K562 (cell line): ENCODE measurements at regions not wholly inside any gene's neighbourhood (a gene's known extent, or its start where the extent isn't known, plus 50 kb on each side); places are given as distances from the start of the nearest gene placed in this dataset.

Experiments used
- ATAC-seq: fragments of 200-7000 bp; cut with Tn5 transposase; 3 replicates; pipeline ENCODE4 v1.9.1; 2020; ENCODE audit warnings: moderate library complexity
- BruUV-seq: library from RNA; stranded (reverse); fragments of 400-500 nt; replicated peaks from 2 replicates; lab custom pipeline; 2021; lab: Mats Ljungman, UMichigan
- CTCF ChIA-PET: fragments of 300-600 bp; formaldehyde crosslinking; extraction: SDS; loops from one replicate; lab custom pipeline; 2021; ENCODE audit warnings: low intra/inter-chr PET ratio; lab: Yijun Ruan, JAX
- POLR2A ChIA-PET: fragments of 300-600, 350-650 bp; sonication (Branson Sonifier 250); formaldehyde crosslinking; extraction: SDS; loops from one replicate; lab custom pipeline; 2021; ENCODE audit warnings: antibody characterized with exemption, inconsistent platforms; lab: Yijun Ruan, JAX
- DNase-seq, 4 experiments: peaks; one replicate each; pipeline versions ENCODE4 v3.0.0 to v3.0.0-alpha.2; 2011 to 2018; ENCODE audit warnings: low spot score in 3 of 4, mixed read lengths in 3 of 4; ENCODE audit errors: extremely low read depth in 1 of 4
- FAIRE-seq: peaks from 2 replicates; lab custom pipeline; 2011; peaks lifted over from hg19 to GRCh38; lab: Jason Lieb, UNC
- H2AFZ ChIP-seq: 2 replicates; pipeline ENCODE4 v1.6.0; 2011; ENCODE audit warnings: low read depth, low read length, control low read depth, inconsistent platforms
- H3K27ac ChIP-seq: fragments of 200-600 bp; 3 replicates; pipeline ENCODE4 v1.8.0; 2011; ENCODE audit warnings: low read depth, mild to moderate bottlenecking, control low read depth, inconsistent platforms, low read length, moderate library complexity, mixed read lengths; ENCODE audit errors: extremely low read depth
- H3K27me3 ChIP-seq, 2 experiments: fragments of 300-600 bp in 1 of 2; 2 replicates in 1 of 2; 3 replicates in 1 of 2; pipeline versions ENCODE4 v1.6.0 to v1.8.0; 2011; ENCODE audit warnings: inconsistent platforms in 2 of 2, low read length in 2 of 2, mild to moderate bottlenecking in 1 of 2, mixed read lengths in 1 of 2, moderate library complexity in 1 of 2; ENCODE audit not compliant: control insufficient read depth in 2 of 2, insufficient read depth in 2 of 2
- H3K36me3 ChIP-seq: fragments of 300-600 bp; 3 replicates; pipeline ENCODE4 v1.8.0; 2011; ENCODE audit warnings: mild to moderate bottlenecking, low read length, inconsistent platforms; ENCODE audit not compliant: control insufficient read depth, insufficient read depth
- H3K4me1 ChIP-seq, 2 experiments: fragments of 200-600 bp in 1 of 2; replicated peaks in 1 of 2; 2 replicates in 1 of 2; 3 replicates in 1 of 2; pipeline versions ENCODE4 v1.5.1 to v1.8.0; 2011; ENCODE audit warnings: inconsistent platforms in 2 of 2, low read length in 2 of 2, mild to moderate bottlenecking in 1 of 2, mixed read lengths in 1 of 2, moderate library complexity in 1 of 2; ENCODE audit not compliant: control insufficient read depth in 2 of 2, insufficient read depth in 2 of 2
- H3K4me2 ChIP-seq: 2 replicates; pipeline ENCODE4 v1.6.1; 2011; ENCODE audit warnings: low read length, control low read depth, inconsistent platforms, mixed read lengths; ENCODE audit not compliant: insufficient read depth
- H3K4me3 ChIP-seq: fragments of 200-600 bp; sonication (generic), shearing (Covaris generic); 2 replicates; pipeline ENCODE4 v1.5.1; 2016; ENCODE audit warnings: control low read depth, inconsistent platforms
- H3K79me2 ChIP-seq: fragments of 200-600 bp; 3 replicates; pipeline ENCODE4 v1.8.0; 2011; ENCODE audit warnings: low read length, inconsistent platforms; ENCODE audit not compliant: control insufficient read depth, insufficient read depth
- H3K9ac ChIP-seq, 2 experiments: 2 replicates each; pipeline versions ENCODE4 v1.6.0 to v1.6.1; 2011; ENCODE audit warnings: low read depth in 2 of 2, low read length in 2 of 2, control low read depth in 1 of 2, inconsistent platforms in 1 of 2, mild to moderate bottlenecking in 1 of 2, mixed read lengths in 1 of 2; ENCODE audit not compliant: insufficient read depth in 1 of 2
- H3K9me1 ChIP-seq: one replicate; pipeline ENCODE4 v1.6.0; 2011; ENCODE audit warnings: inconsistent platforms, mild to moderate bottlenecking, low read length, moderate library complexity; ENCODE audit not compliant: control insufficient read depth, insufficient read depth
- H3K9me3 ChIP-seq: replicated peaks from 2 replicates; pipeline ENCODE4 v1.5.1; 2011; ENCODE audit warnings: low read depth, low read length, inconsistent platforms; ENCODE audit not compliant: control insufficient read depth, insufficient read depth
- H4K20me1 ChIP-seq: replicated peaks from 2 replicates; pipeline ENCODE4 v1.6.1; 2011; ENCODE audit warnings: low read length, inconsistent platforms, mixed read lengths; ENCODE audit not compliant: control insufficient read depth, insufficient read depth
- ARHGAP35 ChIP-seq: fragments of 450-650 bp; IDR thresholded peaks from 2 replicates; pipeline ENCODE4 v1.6.1; 2018; ENCODE audit not compliant: partially characterized antibody
- BMI1 ChIP-seq: fragments of 150-350 bp; IDR thresholded peaks from 2 replicates; pipeline ENCODE4 v1.6.1; 2014; ENCODE audit warnings: low read length
- FOXA1 ChIP-seq: fragments of 450-650 bp; IDR thresholded peaks from 2 replicates; pipeline ENCODE4 v1.6.1; 2016; ENCODE audit warnings: mild to moderate bottlenecking, borderline replicate concordance
- HBP1 ChIP-seq: fragments of 450-650 bp; formaldehyde crosslinking; IDR thresholded peaks from 2 replicates; pipeline ENCODE4 v1.4.0; 2022; ENCODE audit warnings: missing genetic modification characterization
- MBD2 ChIP-seq: sonication (generic); IDR thresholded peaks from 2 replicates; pipeline ENCODE4 v1.6.1; 2016; ENCODE audit warnings: low read depth, borderline replicate concordance
- NUFIP1 ChIP-seq: fragments of 450-650 bp; IDR thresholded peaks from 2 replicates; pipeline ENCODE4 v1.6.1; 2018; ENCODE audit not compliant: partially characterized antibody
- SUPT5H ChIP-seq: fragments of 450-650 bp; IDR thresholded peaks from 2 replicates; pipeline ENCODE4 v1.6.1; 2016
- TAF7 ChIP-seq: fragments of 450-650 bp; IDR thresholded peaks from 2 replicates; pipeline ENCODE4 v1.6.1; 2016; ENCODE audit warnings: missing genetic modification characterization, missing compliant biosample characterization
- ZFP30 ChIP-seq: fragments of 250-450 bp; sonication (Bioruptor Pico); IDR thresholded peaks from 2 replicates; pipeline ENCODE4 v1.8.0; 2022; ENCODE audit warnings: moderate library complexity, mild to moderate bottlenecking, inconsistent platforms, borderline replicate concordance
- ZNF347 ChIP-seq: fragments of 450-650 bp; formaldehyde crosslinking; IDR thresholded peaks from 2 replicates; pipeline ENCODE4 v1.4.0; 2020; ENCODE audit warnings: low read depth, mild to moderate bottlenecking, moderate library complexity
- ZNF407 ChIP-seq: fragments of 450-650 bp; IDR thresholded peaks from 2 replicates; pipeline ENCODE4 v1.6.1; 2016; ENCODE audit warnings: low read depth
- ZNF449 ChIP-seq: fragments of 250-450 bp; sonication (Bioruptor Pico); IDR thresholded peaks from 2 replicates; pipeline ENCODE4 v1.8.0; 2022; ENCODE audit warnings: moderate library complexity, mild to moderate bottlenecking, inconsistent platforms
- ZNF77 ChIP-seq: fragments of 250-450 bp; sonication (Bioruptor Pico); IDR thresholded peaks from 2 replicates; pipeline ENCODE4 v1.5.0; 2020
- WGBS: fragments of 100-300 bp; shearing (Covaris generic); methylation state at CpG from one replicate; pipeline ENCODE4 v1.1.6; 2016; ENCODE audit warnings: low coverage, mixed read lengths; ENCODE audit not compliant: insufficient coverage; ENCODE audit errors: missing lambda C conversion rate; 5-methylcytosine and 5-hydroxymethylcytosine counted together
- in situ Hi-C: fragments of 300-500 bp; cut with MboI; formaldehyde crosslinking; loops from 4 replicates; pipeline ENCODE4 v1.15.0; 2018; ENCODE audit warnings: inconsistent platforms, mixed read lengths
- intact Hi-C: fragments of 100-400 bp; cut with micrococcal nuclease; formaldehyde crosslinking; loops from 2 replicates; pipeline ENCODE4 v1.14.2; 2022

- no peak for FAIRE-seq
- CTCF ChIA-PET, result no interaction called here
- no peaks in the 10 kb centered on the region for H3K9me3 ChIP-seq
- TF ChIP-seq ZNF407 (no peak), SUPT5H (no peak), MBD2 (no peak), ZFP30 (CRISPR knock-in tag) (no peak), TAF7 (tag) (no peak), FOXA1 (no peak), ZNF449 (CRISPR knock-in tag) (no peak), ZNF347 (CRISPR knock-in tag) (no peak), HBP1 (CRISPR knock-in tag) (no peak), BMI1 (no peak), NUFIP1 (no peak), ZNF77 (CRISPR knock-in tag) (no peak), ARHGAP35 (no peak)
Observed at GRCh38 chr3:152893647-152894046, 58.7 kb downstream of the P2RY1 start.

More at GRCh38 chr3:152893647-152894046, 58.7 kb downstream of the P2RY1 start:
- H3K4me2 ChIP-seq, result no peak overlapping the region
- no peaks in the 10 kb centered on the region for H3K27me3 ChIP-seq
- no peak overlapping the region for H3K4me3 ChIP-seq
- no peaks in the 10 kb centered on the region for H3K79me2 ChIP-seq
- intact Hi-C loops (no loop called here), in situ Hi-C loops (no loop called here)
- no peak overlapping the region for H2AFZ ChIP-seq
- POLR2A ChIA-PET, result no interaction called here
- no peaks in the 10 kb centered on the region for H3K9me1 ChIP-seq
- no peaks in the 10 kb centered on the region for H4K20me1 ChIP-seq
- no peak overlapping the region for H3K9ac ChIP-seq
- ATAC-seq, result no peak
- H3K36me3 ChIP-seq, result no peaks in the 10 kb centered on the region
- 5% methylated on average over 3 of the region's 3 CpGs for WGBS
- no peak overlapping the region for H3K27ac ChIP-seq
- H3K4me1 ChIP-seq, result no peaks in the 10 kb centered on the region
- DNase-seq, result no peak
- BruUV-seq, result no TSS peak
